Adipocyte (in vitro differentiated cells): ENCODE measurements at regions not wholly inside any gene's neighbourhood (a gene's known extent, or its start where the extent isn't known, plus 50 kb on each side); places are given as distances from the start of the nearest gene placed in this dataset.

Source experiments
- DNase-seq: peaks from one replicate; pipeline ENCODE4 v3.0.0-alpha.2; 2015; ENCODE audit warnings: low read depth
- H3K27me3 ChIP-seq: replicated peaks from 2 replicates; pipeline ENCODE4 v1.7.0; 2013; ENCODE audit warnings: mild to moderate bottlenecking, low read length, moderate library complexity; ENCODE audit not compliant: control insufficient read depth, insufficient read depth
- H3K36me3 ChIP-seq: 2 replicates; pipeline ENCODE4 v1.7.0; 2013; ENCODE audit warnings: low read length, mild to moderate bottlenecking, moderate library complexity; ENCODE audit not compliant: control insufficient read depth, insufficient read depth, severe bottlenecking
- H3K4me1 ChIP-seq: 2 replicates; pipeline ENCODE4 v1.7.0; 2013; ENCODE audit warnings: mild to moderate bottlenecking, low read length, moderate library complexity; ENCODE audit not compliant: control insufficient read depth, insufficient read depth
- H3K4me3 ChIP-seq: 2 replicates; pipeline ENCODE4 v1.7.0; 2013; ENCODE audit warnings: mild to moderate bottlenecking, low read length, moderate library complexity
- H3K9ac ChIP-seq: 2 replicates; pipeline ENCODE4 v1.7.0; 2013; ENCODE audit warnings: mild to moderate bottlenecking, low read length, moderate library complexity
- H3K9me3 ChIP-seq: 2 replicates; pipeline ENCODE4 v1.7.0; 2013; ENCODE audit warnings: mild to moderate bottlenecking, low read length, moderate library complexity; ENCODE audit not compliant: control insufficient read depth

DNA sequence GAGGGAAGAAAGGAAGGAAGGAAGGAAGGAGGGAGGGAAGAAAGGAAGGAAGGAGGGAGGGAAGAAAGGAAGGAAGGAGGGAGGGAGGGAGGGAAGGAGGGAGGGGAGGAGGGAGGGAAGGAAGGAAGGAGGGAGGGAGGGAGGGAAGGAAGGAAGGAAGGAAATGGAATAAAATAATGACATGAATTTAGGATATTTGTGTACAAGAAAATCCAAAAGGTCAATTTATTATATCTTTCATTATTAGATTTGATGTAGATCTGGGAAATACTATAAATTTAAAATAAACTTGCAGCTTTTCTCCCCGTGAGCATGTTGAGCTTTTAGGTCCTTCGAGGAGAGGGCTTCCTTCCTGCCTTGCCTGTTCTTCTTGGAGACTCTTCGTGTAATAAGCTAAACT, 398.6 kb upstream of the NRP1 start:
- peaks cover 11% of the 10 kb centered on the region for H3K9me3 ChIP-seq
- H3K9ac ChIP-seq = no peak overlapping the region
- H3K27me3 ChIP-seq = no peaks in the 10 kb centered on the region
- H3K4me3 ChIP-seq = no peak overlapping the region
- no peaks in the 10 kb centered on the region for H3K36me3 ChIP-seq
- DNase-seq = no peak
- no peaks in the 10 kb centered on the region for H3K4me1 ChIP-seq

DNA sequence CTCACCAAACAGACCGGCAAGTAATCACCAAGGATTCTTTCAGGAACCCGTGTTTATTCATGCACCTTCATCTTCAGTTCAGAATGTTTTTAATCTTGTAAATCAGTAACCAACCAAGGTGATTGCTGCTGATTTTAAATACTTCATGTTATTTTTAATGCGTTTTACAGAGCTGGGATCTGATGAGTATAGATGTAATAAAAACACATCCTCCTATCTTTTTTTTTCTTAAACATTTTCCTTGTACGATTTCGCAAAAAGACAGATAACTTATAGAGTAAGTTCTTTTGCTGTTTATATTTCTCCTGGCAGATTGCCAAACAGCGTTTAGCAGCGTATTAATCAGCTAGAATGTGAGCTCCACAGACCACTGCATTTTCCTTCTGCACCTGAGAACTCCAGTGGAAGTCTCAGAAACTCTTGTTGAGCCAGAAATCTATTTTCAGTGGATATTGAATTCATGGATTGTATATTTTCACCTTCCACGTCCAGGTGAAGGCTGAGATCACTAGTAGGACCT, 397.8 kb upstream of the NRP1 start:
- no peak for DNase-seq
- no peaks in the 10 kb centered on the region for H3K27me3 ChIP-seq
- no peaks in the 10 kb centered on the region for H3K36me3 ChIP-seq
- H3K9ac ChIP-seq = no peak overlapping the region
- H3K4me3 ChIP-seq = no peak overlapping the region
- H3K4me1 ChIP-seq = no peaks in the 10 kb centered on the region
- H3K9me3 ChIP-seq = peaks cover 19% of the 10 kb centered on the region

DNA sequence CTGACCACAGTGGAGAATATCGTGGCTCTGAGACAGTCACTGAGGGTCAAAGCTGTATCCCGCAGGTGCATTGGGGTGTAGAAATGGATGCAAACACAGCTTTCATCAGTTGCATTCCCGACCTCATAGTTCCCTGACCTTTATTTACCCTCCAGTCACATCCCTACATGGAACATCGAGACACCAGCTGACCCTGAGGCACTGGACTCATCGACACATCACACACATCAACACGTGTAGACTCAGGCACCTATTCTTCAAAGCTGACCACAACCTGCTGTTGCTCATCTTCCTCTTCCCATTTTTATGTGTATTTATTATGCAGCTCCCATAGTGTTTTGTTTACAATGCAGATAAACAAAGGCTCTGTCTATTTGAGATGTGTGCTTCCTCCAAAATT, 396.9 kb upstream of the NRP1 start:
- Histone ChIP-seq H3K4me1 (no peaks in the 10 kb centered on the region), H3K36me3 (no peaks in the 10 kb centered on the region), H3K4me3 (no peak overlapping the region), H3K9ac (no peak overlapping the region), H3K27me3 (no peaks in the 10 kb centered on the region), H3K9me3 (peaks cover 19% of the 10 kb centered on the region)
- DNase-seq = no peak

GRCh38 chr10:33725430-33725829, 391.0 kb upstream of the NRP1 start:
- Histone ChIP-seq H3K9ac (no peak overlapping the region), H3K9me3 (peaks cover 21% of the 10 kb centered on the region), H3K4me3 (no peak overlapping the region), H3K36me3 (no peaks in the 10 kb centered on the region), H3K27me3 (no peaks in the 10 kb centered on the region), H3K4me1 (no peaks in the 10 kb centered on the region)
- no peak for DNase-seq

DNA sequence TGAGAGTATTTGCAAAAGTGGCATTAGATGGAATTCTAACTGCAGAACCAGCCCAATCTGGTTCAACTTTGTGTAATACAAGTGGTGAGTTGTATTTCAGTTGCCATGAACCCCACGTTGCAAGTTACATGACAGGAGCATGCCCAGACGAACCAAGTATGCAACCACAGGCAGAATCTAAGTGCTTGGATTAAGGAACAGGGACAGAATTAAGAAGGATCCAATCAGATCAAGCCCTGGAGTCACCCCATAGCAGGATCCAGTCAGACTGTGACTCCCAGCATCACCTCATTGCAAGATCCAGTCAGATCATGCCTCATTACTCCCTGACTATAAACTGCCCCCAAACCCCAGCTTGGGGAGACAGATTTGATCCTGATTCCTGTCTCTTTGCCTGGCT, 388.7 kb upstream of the NRP1 start:
- Histone ChIP-seq H3K36me3 (no peaks in the 10 kb centered on the region), H3K4me1 (no peaks in the 10 kb centered on the region), H3K9ac (no peak overlapping the region), H3K9me3 (peaks cover 20% of the 10 kb centered on the region), H3K4me3 (no peak overlapping the region), H3K27me3 (no peaks in the 10 kb centered on the region)
- DNase-seq = no peak

- peak; percentile 15 for DNase-seq
- Histone ChIP-seq H3K36me3 (no peaks in the 10 kb centered on the region), H3K9me3 (peaks cover 12% of the 10 kb centered on the region), H3K4me3 (no peak overlapping the region), H3K27me3 (no peaks in the 10 kb centered on the region), H3K9ac (no peak overlapping the region), H3K4me1 (no peaks in the 10 kb centered on the region)
Observed at GRCh38 chr10:33722067-33722466, 387.6 kb upstream of the NRP1 start.

GRCh38 chr10:33721509-33721908, 387.0 kb upstream of the NRP1 start:
- Histone ChIP-seq H3K4me3 (no peak overlapping the region), H3K4me1 (no peaks in the 10 kb centered on the region), H3K9ac (no peak overlapping the region), H3K9me3 (peaks cover 12% of the 10 kb centered on the region), H3K36me3 (no peaks in the 10 kb centered on the region), H3K27me3 (no peaks in the 10 kb centered on the region)
- no peak for DNase-seq

DNA sequence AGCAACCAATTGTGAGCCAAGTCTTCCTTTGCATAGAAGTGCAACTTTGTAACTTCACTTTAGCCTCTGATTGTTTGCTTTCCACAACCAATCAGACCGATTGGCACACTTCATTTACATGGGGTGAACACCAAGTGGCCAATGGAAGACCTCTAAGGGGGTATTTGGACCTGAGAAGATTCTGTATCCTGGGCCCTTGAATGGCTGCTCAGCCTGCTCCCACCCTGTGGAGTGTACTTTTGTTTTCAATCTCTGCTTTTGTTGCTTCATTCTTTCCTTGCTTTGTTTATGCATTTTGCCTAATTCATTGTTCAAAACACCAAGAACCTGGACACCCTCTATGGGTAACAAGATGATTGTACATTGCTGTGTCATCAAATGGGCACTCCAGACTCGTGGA, 385.7 kb upstream of the NRP1 start:
- no peaks in the 10 kb centered on the region for H3K27me3 ChIP-seq
- H3K9me3 ChIP-seq = peaks cover 12% of the 10 kb centered on the region
- no peaks in the 10 kb centered on the region for H3K36me3 ChIP-seq
- no peak overlapping the region for H3K4me3 ChIP-seq
- no peaks in the 10 kb centered on the region for H3K4me1 ChIP-seq
- no peak for DNase-seq
- no peak overlapping the region for H3K9ac ChIP-seq

DNA sequence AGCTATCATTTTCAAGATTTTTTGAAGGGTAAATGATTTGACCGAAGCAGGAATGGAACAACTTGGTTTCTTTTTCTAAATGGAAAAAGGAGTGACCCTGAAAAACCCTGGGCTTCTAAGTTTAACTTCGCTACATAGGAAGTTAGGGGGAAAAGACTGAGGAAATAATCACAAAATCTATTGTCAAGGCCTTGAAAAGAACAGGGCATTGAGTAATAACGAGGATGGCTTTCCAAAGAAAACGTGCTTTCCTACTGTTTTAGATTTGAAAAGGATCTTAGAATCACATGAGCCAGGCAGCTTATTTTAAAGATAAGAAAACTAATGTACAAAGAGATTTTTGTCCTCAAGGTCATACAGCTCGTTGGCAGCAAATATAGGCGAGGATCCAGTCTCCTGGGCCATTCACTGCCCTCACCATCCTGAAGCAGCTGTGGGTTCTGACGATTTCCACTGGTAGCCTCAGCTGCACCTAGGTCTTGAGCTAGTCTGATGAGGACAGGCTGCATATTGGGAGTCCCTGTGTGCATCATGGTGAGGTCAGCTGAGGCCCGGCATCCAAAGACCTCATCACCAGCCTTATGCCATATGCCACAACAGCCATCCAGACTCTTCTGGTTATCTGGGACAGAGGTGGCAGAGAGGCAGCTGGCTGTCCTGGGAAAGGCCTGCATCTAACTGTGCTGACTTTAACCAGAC, 384.7 kb upstream of the NRP1 start:
- H3K9ac ChIP-seq = no peak overlapping the region
- H3K27me3 ChIP-seq = no peaks in the 10 kb centered on the region
- DNase-seq = no peak
- H3K9me3 ChIP-seq = peaks cover 12% of the 10 kb centered on the region
- no peaks in the 10 kb centered on the region for H3K4me1 ChIP-seq
- no peak overlapping the region for H3K4me3 ChIP-seq
- H3K36me3 ChIP-seq = no peaks in the 10 kb centered on the region

- peaks cover 12% of the 10 kb centered on the region for H3K9me3 ChIP-seq
- no peak overlapping the region for H3K4me3 ChIP-seq
- H3K9ac ChIP-seq = no peak overlapping the region
- no peaks in the 10 kb centered on the region for H3K4me1 ChIP-seq
- H3K36me3 ChIP-seq = no peaks in the 10 kb centered on the region
- DNase-seq = no peak
- H3K27me3 ChIP-seq = no peaks in the 10 kb centered on the region
Observed at GRCh38 chr10:33716501-33717267, 382.2 kb upstream of the NRP1 start.

GRCh38 chr10:33715303-33715975, 381.0 kb upstream of the NRP1 start:
- Histone ChIP-seq H3K9ac (no peak overlapping the region), H3K36me3 (no peaks in the 10 kb centered on the region), H3K4me3 (no peak overlapping the region), H3K9me3 (peaks cover 9% of the 10 kb centered on the region), H3K4me1 (no peaks in the 10 kb centered on the region), H3K27me3 (no peaks in the 10 kb centered on the region)
- no peak for DNase-seq
